MG63 (cell line): ENCODE measurements at regions not wholly inside any gene's neighbourhood (a gene's known extent, or its start where the extent isn't known, plus 50 kb on each side); places are given as distances from the start of the nearest gene placed in this dataset.

Source experiments
- DNase-seq: peaks from one replicate; pipeline ENCODE4 v3.0.0-alpha.2; 2020
- H3K27me3 ChIP-seq: fragments of 250-450 bp; sonication (Bioruptor Pico); 2 replicates; pipeline ENCODE4 v1.5.1; 2020; ENCODE audit warnings: mild to moderate bottlenecking, moderate library complexity
- H3K36me3 ChIP-seq: fragments of 250-450 bp; sonication (Bioruptor Pico); 2 replicates; pipeline ENCODE4 v1.5.1; 2020; ENCODE audit warnings: mild to moderate bottlenecking, moderate library complexity
- H3K4me3 ChIP-seq: fragments of 250-450 bp; sonication (Bioruptor Pico); 2 replicates; pipeline ENCODE4 v1.5.1; 2020; ENCODE audit warnings: mild to moderate bottlenecking, moderate library complexity
- H3K9me3 ChIP-seq: fragments of 250-450 bp; sonication (Bioruptor Pico); 2 replicates; pipeline ENCODE4 v1.5.1; 2020; ENCODE audit warnings: mild to moderate bottlenecking, moderate library complexity

DNA sequence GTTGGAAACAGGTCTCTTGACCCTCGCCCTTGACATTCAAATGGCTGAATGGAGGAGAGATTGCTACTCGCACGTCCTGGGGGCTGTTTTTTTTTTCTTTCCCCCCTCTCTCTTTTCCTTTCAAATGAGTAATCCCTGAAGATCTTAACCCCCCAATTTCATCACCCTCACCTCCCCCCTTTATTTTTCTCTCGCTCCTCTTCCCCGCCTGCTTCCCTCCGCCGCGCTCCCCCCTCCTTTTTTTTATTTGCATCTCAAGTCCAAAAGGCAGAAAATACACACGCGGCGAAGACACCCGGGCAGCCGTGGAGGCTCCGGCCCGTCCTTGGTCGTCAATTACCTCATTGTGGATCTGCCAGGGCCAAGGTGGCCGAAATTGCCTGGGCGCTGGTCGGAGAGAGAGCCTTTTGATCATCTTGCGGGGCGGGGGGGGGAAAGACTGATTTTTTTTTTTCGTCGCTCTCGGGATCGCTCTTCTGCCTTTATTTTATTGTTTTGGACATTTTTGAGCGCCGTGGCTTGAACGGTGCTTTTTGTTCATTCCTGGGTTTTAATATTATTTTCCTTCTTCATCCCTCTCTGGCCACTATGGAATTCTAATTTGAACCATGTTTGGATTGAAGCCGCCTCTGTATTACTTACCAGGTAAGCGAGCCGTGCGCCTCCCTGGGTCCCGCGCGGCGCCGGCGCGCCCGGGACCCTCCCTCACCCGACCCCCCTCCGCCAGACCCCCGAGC lies 57.2 kb upstream of the GSE1 start:
- Histone ChIP-seq H3K27me3 (no peaks in the 10 kb centered on the region), H3K36me3 (no peaks in the 10 kb centered on the region), H3K4me3 (peak overlapping the region; percentile 77), H3K9me3 (no peaks in the 10 kb centered on the region)
- DNase-seq = peak; percentile 40

DNA sequence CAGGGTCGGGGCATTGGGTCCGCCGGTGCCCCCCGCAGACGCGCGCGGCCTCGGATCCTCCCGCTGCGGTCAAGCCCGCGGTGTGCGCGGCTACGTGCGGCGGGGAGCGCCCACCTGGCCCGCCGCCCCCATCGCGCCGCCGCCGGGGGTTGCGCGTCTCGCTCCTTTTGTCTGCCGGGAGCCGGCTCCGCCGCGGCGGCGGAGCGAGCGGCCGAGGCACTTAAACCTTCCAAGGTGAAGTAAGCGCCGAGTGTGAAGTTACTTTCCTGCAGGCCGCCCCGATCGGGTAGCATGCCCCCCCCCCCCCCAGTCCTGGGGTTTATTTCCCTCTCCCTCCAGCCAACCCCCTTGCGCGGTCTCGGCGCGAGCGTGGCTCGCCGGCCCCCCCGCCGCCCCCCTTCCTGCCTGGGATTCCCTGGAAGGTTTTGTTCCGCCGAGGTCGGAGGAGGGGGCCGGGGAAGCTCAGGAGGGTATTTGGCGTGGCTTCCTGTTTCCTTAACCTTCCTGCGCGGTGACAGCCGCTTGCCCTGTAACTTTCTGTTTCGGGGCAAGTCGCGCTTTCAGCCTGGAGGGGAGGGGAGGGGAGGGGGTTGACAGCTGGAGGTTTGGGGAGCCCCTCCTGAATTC lies 56.6 kb upstream of the GSE1 start:
- Histone ChIP-seq H3K4me3 (peak overlapping the region; percentile 77), H3K9me3 (no peaks in the 10 kb centered on the region)
- peak; percentile 59 for DNase-seq

DNA sequence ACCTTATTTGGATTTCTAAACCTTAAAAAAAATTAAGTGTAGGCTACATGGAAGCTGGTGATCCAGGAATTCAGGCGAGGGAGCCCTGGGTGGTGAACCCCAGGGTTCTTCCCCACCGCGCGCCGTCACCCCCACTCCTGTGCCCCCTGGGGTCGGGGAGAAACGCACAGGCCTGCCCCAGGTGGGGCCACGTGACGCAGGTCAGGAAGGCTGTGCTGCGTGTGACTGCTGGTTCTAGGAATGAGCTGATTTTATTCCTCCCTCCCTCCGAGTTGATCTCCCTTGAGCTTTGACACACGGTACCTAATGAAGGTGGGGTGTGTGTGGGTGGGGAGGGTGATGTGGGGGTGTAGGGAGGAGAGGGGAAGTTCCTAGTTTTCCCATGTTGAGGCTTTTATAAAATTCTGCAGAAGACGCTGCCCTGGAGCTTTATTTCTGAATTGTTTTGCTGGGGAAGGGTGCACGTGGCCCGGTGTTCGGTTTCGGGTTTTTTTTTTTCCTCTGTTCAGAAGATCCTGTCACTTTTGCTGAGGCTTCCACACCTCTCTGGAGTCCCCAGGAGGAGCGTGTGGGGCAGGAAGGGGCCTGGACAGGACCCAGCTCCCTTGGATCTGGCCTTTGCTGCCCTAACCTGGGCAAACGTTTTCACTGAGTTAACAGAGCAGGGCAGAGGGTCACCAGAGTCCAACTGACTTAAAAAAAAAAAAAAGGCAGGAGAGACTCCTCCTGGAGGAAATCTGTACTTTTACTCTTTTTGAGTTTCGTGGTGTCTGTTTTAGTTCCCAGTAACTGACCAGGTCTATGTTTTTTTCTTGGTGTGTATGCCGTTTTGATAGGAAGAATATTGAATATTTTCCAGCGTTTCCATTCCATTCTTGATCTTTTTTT lies 55.8 kb upstream of the GSE1 start:
- DNase-seq = peak; percentile 34
- Histone ChIP-seq H3K27me3 (no peaks in the 10 kb centered on the region), H3K36me3 (no peaks in the 10 kb centered on the region), H3K9me3 (no peaks in the 10 kb centered on the region), H3K4me3 (peak overlapping the region; percentile 77)

More for the DNA sequence above, 56.6 kb upstream of the GSE1 start:
- no peaks in the 10 kb centered on the region for H3K36me3 ChIP-seq
- no peaks in the 10 kb centered on the region for H3K27me3 ChIP-seq

DNA sequence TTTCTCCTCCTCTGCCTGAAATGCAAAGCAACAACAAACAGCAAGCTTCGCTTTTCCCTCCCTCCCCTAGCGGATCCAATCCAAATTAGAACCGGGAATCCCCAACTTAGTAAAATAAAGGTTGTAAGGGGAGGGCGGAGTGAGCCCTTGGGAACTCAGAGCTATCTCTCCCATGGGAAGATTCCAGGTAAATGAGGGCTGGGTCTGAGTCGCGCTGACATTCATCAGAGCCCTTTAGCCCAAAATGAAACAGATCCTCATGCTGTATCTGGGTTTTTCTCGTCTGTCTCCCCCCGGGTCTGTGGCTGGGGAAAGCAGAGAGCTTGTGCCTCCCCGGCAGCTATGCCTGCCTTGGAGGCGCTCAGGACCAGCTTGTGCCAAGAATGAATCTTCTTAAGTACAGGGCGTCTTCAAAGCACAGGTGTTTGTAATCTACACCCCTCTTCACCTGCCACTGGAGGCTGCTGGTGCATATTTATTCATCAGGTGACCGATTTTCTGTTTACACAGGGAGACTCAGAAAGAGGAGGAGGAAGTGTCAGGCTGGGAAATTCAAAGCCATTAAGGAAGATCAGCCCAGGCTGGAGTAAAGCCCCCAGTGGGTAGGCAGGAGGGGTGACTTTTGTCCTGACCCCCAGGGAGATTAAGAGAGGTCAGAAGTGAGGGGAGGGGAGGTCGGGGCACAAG lies 55.0 kb upstream of the GSE1 start:
- Histone ChIP-seq H3K27me3 (no peaks in the 10 kb centered on the region), H3K36me3 (no peaks in the 10 kb centered on the region), H3K4me3 (peak overlapping the region; percentile 77), H3K9me3 (no peaks in the 10 kb centered on the region)
- no peak for DNase-seq

DNA sequence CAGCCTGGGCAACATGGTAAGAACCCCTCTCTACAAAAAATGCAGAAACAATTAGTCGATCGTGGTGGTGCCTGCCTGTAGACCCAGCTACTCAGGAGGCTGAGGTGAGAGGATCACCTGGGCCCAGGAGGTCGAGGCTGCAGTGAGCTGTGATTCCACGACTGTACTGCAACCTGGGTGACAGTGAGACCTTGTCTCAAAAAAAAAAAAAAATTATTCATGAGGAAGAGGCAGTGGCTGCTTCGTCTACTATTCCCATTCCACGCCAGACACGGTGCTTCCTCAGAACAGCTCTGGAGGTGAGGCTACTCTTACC lies 52.2 kb upstream of the GSE1 start:
- Histone ChIP-seq H3K9me3 (no peaks in the 10 kb centered on the region), H3K4me3 (no peak overlapping the region), H3K27me3 (no peaks in the 10 kb centered on the region), H3K36me3 (no peaks in the 10 kb centered on the region)
- DNase-seq = no peak

DNA sequence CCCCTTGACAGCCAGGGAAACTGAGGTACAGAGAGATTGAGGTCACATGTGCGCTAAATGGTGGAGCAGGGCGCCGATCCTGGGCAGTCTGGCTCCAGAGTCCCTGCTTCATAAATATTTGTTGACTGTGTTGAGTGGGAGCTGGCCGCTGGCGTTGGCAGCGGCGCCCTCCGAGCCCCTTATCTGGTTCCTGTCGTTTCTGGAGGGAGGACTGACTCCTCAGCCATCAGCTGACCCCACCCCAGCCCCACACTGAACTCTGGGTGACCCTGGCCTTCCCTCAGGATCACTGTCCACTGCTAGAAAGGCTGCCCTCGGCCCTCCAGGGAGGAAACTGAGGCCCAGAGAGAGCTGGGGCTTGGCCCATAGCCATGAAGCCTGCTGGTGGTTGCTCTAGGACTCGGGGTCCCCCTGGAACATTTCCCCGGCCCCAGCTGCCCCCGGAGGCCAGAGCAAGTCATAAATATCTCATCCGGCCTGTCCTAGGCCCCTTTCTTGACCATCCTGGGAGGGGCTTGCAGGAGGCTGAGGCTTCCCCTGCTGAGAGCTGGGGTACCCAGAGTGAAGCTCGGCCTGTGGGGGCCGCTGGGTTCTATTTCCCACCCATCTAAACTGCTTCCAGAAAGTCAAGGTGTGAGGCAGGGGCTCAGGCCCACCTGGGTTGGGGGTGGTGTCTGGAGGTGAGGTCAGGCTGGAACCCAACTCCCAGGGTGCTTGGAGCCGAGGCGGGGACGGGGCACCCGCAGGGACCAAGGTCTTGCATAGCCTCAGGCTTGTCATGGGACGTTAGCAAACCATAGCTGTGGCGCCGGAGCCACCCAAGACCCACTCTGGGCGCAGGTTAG lies 51.7 kb upstream of the GSE1 start:
- Histone ChIP-seq H3K4me3 (no peak overlapping the region), H3K27me3 (no peaks in the 10 kb centered on the region), H3K9me3 (no peaks in the 10 kb centered on the region), H3K36me3 (no peaks in the 10 kb centered on the region)
- no peak for DNase-seq

DNA sequence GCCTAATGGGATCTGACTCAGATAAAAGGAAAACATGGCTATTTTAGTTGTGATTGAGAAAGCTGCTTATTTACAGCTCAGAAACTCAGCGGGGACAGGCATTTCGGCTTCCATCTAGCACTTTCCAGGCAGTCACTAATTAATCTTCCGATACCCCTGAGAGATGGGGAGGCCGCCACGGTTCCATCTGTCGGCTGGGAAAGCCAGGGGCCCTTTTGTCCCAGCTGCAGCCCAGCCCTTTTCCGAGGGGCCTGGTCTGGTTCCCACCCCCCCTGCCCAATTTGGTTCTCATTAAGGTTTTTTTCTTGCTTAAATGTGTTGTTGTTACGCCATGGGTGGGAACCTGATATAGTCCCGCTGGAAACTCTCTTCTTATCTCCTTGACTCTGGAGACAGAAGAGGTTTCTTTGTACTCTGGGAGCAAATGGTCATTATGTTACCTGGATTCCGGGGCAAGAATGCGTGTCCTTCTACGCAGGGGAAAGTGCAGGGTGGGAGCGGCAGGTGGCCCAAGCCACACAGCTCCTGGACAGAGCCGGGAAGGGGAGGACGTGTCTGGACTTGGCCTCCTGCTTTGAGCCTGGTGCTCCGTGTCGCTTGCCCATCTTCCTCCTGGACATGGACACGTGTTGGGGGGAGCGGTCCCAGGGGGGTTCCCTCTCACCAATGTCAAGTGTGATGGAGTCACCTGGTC lies 50.9 kb upstream of the GSE1 start:
- DNase-seq = no peak
- H3K4me3 ChIP-seq = no peak overlapping the region

DNA sequence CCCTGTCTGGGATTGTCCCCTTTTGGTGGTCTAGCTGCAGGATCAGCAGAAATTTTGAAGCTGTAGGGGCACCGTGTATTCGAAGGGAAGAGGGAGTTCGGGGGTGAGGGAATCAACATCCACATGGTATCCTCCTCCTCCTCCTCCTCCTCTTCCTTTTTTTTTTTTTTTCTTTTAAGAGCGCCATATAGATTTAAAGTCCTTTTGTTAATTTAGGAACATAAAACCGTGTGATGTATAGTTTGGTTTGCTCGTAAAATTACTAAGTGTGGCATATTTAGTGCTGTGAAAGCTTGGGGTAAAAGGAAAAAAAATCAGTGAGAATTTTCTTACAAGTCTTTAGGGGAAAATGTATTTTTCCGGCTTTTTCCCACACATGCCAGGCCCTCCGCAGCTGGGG lies 50.1 kb upstream of the GSE1 start:
- Histone ChIP-seq H3K27me3 (no peaks in the 10 kb centered on the region), H3K9me3 (no peaks in the 10 kb centered on the region), H3K36me3 (no peaks in the 10 kb centered on the region), H3K4me3 (no peak overlapping the region)
- DNase-seq = no peak

More for the DNA sequence above, 50.9 kb upstream of the GSE1 start:
- no peaks in the 10 kb centered on the region for H3K36me3 ChIP-seq
- H3K9me3 ChIP-seq = no peaks in the 10 kb centered on the region
- no peaks in the 10 kb centered on the region for H3K27me3 ChIP-seq
